SH-SY5Y (cell line): ENCODE measurements at regions not wholly inside any gene's neighbourhood (a gene's known extent, or its start where the extent isn't known, plus 50 kb on each side); places are given as distances from the start of the nearest gene placed in this dataset.

Experiments used
- GATA2 ChIP-seq: IDR thresholded peaks from 2 replicates; pipeline ENCODE4 v1.6.1; 2011; ENCODE audit warnings: mild to moderate bottlenecking, low read depth, low read length
- GATA3 ChIP-seq: IDR thresholded peaks from 2 replicates; pipeline ENCODE4 v1.6.1; 2011; ENCODE audit warnings: low read depth, mild to moderate bottlenecking, low read length, moderate library complexity

- TF ChIP-seq GATA3 = no peak
- no peak for TF ChIP-seq GATA2
These were observed 95.4 kb upstream of the KCNAB1 start for GRCh38 chr3:156024904-156025533.
